NCI-H345 treated with DMSO at 0.1 percent for 48 hours (cell line): ENCODE measurements at regions not wholly inside any gene's neighbourhood (a gene's known extent, or its start where the extent isn't known, plus 50 kb on each side); places are given as distances from the start of the nearest gene placed in this dataset.

ENCODE experiments used
- DNase-seq: peaks from one replicate; lab custom pipeline; 2025; ENCODE audit not compliant: unreplicated experiment; lab: John Stamatoyannopoulos, UW

GRCh38 chrX:116596010-116596409, 133.2 kb upstream of the CT83 start:
- no peak for DNase-seq
